HG03103 (cell line): ENCODE measurements at regions not wholly inside any gene's neighbourhood (a gene's known extent, or its start where the extent isn't known, plus 50 kb on each side); places are given as distances from the start of the nearest gene placed in this dataset.
A peak's percentile ranks its signal among the peaks of the same experiment; 100 is the strongest.

Experiments used
- ATAC-seq: cut with Tn5 transposase; IDR thresholded peaks from one replicate; pipeline ENCODE4 v1.9.1; 2021; ENCODE audit warnings: low read depth; ENCODE audit not compliant: unreplicated experiment

DNA sequence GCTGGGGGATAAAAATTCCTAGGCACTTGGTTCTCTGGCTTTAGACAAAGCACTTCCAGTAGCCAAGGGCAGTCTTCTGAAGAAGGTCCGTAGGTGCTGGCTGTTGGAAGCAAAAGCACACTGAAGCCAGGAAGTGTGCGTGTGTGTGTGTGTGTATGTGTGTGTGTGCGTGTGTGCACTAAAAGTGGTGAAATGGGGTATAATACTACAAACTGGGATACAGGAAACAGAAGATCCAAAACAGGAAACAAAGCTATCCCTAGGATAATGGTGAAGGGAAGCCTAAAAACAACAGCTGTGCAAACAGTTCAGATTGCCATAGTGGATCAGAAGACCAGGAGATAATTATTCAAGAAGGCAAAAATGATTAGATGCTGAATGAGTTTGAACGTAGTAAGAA lies 103.4 kb downstream of the IL20RB start:
- ATAC-seq: no peak

- ATAC-seq: peak; percentile 73
Observed at GRCh38 chr3:137062250-137062649, 104.5 kb downstream of the IL20RB start.

DNA sequence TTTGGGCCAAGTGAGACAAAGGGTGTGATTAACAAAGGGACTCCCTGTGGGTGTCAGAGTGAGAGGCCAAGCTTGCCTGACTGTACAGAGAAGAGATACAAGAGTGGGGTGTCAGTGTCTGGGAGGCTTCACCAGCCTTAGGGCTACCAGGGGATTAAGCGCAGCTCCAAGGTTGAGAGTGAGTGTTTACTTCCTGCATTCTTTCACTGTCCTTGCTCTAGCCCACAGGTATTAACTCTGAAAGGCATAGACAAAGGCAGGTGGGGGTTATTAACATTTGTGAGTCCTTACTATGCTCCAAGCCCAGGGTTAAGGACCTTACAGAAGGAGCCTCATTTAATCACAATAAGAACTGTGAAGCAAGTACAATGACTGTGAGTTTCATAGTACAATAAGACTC lies 107.6 kb downstream of the IL20RB start:
- no peak for ATAC-seq

GRCh38 chr3:137066092-137066491 lies 108.3 kb downstream of the IL20RB start:
- no peak for ATAC-seq

DNA sequence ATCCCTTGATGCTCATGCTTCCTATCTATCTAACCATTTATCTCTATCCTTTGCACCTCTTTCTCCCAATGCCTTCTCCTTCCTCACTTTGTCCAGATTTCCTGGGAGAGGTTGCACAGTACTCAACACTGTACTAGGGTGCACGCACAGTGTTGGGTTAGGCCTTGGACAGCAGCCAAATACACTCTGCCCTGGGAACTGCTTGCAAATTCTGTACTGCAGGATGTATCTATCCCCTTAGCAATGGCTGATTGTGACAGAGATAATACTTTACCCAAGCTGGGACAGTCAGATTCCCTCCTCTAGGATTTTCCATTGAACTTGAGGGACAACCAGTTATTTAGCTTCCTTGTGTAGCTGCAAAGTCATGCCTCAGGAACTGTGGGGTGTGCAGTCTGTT lies 113.3 kb downstream of the IL20RB start:
- no peak for ATAC-seq

- ATAC-seq: no peak
Observed at GRCh38 chr3:137075020-137075419, 117.2 kb downstream of the IL20RB start.

DNA sequence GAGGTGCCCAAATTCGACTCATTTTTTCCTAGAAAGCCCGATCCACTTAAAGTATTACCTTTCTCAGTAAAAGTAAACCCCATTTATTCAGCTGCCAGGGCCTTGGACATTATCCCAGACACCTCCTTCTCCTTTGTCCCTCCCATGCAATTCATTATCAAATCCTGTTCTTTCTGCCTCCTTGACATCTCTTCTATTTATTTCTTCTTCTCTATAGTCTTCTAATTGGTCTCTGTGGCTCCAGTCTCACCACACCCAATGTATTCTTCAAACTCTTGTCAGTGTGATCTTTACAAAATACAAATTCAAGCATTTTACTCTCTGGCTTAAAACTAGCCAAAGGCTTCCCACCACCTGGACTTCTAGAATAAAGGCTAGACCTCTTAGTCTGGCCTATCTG lies 120.3 kb downstream of the IL20RB start:
- no peak for ATAC-seq

DNA sequence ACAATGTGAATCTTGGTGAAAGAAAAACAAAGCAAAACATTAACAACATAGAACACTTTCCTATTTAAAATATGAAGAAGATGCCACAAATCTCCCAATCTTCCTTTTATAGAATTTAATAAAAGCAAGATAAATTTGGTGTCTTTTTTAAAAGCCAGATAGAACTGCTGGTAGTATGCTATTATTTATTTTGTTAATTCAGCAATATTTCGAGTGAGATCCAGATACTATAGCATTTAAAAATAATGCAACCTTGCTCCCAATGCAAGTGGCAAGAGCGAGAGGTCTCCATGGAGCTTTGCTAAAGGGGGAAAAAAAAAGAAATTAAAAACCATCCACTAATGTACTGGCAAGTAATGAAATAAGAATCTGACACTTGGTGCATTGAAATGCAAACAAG lies 121.8 kb downstream of the IL20RB start:
- no peak for ATAC-seq

GRCh38 chr3:137081711-137082110 lies 123.9 kb downstream of the IL20RB start:
- no peak for ATAC-seq

DNA sequence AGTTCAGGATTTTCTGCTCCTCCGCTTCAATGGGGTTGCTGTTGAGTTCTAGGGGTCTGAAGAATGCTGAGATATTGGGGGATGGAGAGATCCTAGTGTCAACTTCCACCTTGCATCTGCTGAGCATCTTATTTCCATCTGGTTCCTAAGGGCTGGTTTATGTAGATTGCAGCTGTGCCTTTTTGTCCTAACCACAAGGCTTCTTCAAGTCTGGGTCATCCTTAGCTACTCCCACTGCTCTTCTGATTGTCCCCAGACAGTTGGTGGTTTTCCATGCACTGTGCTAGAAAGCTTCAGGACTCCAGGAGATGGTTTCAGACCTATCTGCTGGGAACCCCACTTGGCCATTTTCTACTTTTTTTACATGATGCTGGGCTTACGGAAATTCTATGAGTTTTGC lies 125.0 kb downstream of the IL20RB start:
- no peak for ATAC-seq

GRCh38 chr3:137083332-137083731 lies 125.5 kb downstream of the IL20RB start:
- ATAC-seq: no peak

GRCh38 chr3:137084586-137084985 lies 126.8 kb downstream of the IL20RB start:
- no peak for ATAC-seq

DNA sequence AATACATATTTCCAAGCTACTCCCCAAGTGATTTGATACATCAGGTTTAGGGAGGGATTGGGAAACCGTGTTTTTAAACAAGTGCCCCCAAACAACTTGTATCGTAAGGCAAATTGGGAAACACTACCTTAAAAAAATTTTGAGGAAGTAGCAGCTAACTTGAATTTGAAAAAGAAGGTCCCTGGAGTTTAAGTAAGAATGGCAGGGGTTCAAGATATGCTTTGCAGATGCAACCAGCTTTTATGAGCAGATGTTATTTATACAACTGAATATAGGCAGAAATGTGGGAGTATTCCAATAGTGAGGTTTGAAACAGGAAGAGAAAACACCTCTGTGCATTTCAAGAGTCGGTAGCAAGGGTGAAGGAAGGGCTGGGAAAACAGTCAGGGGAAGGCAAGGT lies 139.6 kb downstream of the IL20RB start:
- no peak for ATAC-seq

DNA sequence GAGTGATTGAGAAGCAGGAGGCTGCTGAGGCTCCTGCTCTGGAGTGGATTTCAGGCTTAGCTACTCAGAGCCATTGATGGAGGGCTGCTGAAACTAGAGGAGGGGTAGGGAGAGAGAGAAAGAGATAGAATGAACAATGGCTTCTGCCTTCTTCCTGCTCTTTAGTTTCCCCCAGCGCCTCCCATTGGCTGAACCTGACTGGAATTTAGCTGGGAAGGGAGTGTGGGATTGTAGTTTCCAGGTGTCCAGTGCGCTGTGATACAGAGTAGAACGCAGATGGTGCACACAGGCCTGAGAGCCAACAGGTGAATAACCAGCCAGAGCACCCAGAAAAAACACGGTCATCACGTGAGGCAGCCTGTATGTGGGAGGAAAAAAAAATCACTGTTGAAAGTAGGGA lies 140.1 kb downstream of the IL20RB start:
- ATAC-seq: no peak

DNA sequence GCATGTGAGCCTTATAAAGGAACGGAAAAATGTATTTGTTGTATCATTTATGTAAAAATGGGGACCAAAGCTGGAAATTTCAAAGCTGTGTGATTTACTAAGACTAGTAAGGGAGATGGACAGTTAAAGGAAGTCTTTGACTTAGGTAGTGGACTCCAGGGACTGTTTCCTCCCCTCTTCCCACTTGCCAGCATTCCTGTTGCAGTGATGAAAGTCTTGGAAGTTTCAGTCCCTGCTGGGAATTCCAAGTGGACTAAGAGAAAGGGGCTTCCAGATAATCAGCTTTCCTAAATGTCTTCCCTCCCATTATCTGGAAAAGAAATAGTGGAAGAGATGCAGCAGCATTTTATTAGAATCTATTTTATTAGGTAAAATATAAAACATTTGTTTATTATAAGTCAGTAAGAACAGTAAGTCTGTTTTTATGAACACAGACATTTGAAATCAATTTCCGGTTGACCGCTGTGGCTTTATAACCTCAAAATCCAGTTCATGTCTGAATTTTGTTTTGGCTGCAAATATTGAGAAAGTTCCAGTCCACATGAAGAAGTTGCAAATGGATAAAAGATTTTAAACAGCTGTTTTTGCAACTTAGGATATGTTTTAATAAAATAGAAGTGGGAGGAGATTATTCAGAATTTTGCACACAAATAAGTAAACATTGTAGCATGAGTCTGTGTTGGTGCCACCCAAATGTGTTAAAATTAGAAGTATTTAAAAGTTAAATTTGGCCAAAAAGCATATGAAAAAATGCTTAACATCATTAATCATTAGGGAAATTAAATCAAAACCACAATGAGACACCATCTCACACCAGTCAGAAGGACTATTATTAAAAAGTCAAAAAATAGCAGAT lies 141.8 kb downstream of the IL20RB start:
- ATAC-seq: no peak

- ATAC-seq: no peak
Observed at GRCh38 chr3:137100326-137100725, 142.5 kb downstream of the IL20RB start.

GRCh38 chr3:137103739-137104138 lies 146.0 kb downstream of the IL20RB start:
- no peak for ATAC-seq

DNA sequence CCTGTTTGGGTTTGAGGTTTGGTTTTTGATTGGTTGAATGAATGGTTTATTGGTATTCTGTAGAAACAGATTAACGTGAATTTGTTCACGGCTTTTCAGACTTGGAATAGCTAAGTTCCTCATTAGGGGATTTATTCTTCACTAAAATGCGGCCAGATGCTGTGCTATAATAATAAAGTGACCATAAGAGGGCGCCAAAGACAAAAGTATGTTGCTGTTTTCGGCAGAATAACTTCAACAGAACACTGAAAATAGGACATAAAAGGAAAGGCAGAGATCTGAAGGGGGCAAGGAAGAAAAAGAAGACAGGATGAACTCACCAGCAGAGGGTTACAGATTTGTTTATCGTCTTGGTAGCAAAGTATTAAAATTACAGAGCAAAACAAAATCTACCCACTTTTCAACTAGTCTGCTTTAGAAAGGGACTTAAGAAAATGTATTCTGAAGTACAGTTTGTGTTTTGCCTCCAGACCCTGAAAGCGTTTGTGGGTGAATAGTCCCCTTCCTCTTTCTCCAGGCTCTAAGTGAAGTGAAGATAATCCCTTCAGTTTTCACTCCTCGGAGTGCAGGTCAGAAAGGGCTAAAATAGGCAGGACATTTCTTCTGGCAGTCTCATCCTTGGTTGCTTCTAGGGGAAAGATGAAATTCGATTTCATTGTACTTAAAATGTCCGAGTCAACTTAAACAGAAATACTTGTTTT lies 147.6 kb downstream of the IL20RB start:
- peak; percentile 51 for ATAC-seq

DNA sequence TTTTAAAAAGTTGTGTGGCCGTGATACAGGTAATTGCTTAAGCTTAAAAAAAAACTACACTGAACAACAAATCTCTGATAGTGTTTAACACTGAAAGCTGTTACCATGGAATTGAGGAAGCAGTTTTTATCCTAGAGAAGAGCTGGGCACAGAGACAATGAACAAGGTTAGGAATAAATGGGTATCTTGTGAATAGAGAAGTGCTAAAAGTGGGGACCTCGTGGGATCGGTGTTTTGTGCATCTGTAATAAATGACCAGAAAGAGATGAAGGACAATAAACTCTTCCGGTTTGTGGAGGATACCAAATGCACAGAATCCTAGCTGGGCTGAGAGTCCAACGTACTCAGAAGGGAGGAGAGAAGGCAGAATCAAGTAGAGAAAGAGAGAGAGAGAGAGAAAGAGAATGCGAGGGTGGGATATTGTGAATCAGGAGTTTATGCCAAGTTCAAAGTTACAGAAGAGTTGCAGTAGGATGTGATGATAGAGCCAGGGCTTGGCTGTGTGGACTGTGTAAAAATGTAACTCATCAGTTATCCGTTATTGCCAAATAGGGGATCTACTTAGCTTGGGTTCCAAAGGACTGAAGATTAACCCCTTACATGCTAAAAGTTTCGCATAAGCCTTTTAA lies 148.9 kb downstream of the IL20RB start:
- no peak for ATAC-seq

DNA sequence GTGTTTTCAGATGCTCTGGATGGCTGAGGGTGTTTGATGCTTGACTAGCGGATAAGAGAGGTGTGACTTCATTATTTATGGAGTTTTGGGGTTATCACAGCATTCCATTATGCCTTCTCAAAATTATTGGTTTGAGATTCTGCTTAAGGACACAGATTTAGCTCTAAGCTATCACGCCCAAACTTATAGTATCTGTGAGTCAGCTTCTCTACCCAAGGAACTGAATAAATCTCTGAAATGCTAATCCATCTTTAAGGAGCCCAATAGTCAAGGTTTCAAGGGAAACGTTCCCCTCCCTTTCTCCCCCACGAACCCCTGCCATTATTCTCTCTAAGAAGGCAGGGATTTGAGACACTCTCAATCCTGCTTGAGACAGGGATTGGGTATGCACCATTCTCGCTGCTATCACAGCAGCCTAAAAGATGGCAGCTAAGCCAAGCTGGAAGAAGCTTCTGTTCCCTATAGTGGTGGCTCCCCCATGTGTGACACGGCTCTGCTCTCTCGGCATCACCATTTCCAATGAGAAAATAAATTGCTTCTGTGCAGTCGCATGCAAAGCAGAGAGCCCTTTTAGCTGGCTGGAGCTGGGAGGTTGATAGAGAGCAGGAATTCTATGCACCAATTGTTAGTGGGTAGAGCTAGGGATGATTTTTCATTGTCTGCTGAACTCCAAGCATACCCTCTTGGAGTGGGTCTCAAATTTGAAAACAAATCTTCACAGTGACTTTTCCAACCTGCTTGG lies 151.1 kb downstream of the IL20RB start:
- ATAC-seq: no peak
